LNCaP clone FGC (cell line): ENCODE measurements at regions not wholly inside any gene's neighbourhood (a gene's known extent, or its start where the extent isn't known, plus 50 kb on each side); places are given as distances from the start of the nearest gene placed in this dataset.

Experiments
- DNase-seq: peaks from one replicate; pipeline ENCODE4 v3.0.0-alpha.2; 2011; ENCODE audit warnings: low read depth
- H3K4me3 ChIP-seq: 2 replicates; pipeline ENCODE4 v1.5.1; 2011; ENCODE audit warnings: mild to moderate bottlenecking, low read depth, low read length, control low read depth
- CTCF ChIP-seq: IDR thresholded peaks from 2 replicates; pipeline ENCODE4 v1.5.1; 2012; ENCODE audit warnings: mild to moderate bottlenecking; ENCODE audit not compliant: control insufficient read depth, insufficient read depth; ENCODE audit errors: extremely low read depth

GRCh38 chr2:188878716-188879115 lies 95.5 kb upstream of the COL3A1 start:
- no peak for TF ChIP-seq CTCF
- H3K4me3 ChIP-seq, result no peak overlapping the region
- DNase-seq, result no peak

- DNase-seq, result no peak
- no peak for TF ChIP-seq CTCF
- no peak overlapping the region for H3K4me3 ChIP-seq
These were observed 93.4 kb upstream of the COL3A1 start for GRCh38 chr2:188880740-188881139.

- no peak for TF ChIP-seq CTCF
- H3K4me3 ChIP-seq, result no peak overlapping the region
- DNase-seq, result no peak
These were observed 92.7 kb upstream of the COL3A1 start for GRCh38 chr2:188881434-188881833.

- no peak for DNase-seq
- no peak for TF ChIP-seq CTCF
- no peak overlapping the region for H3K4me3 ChIP-seq
These were observed 90.1 kb upstream of the COL3A1 start for GRCh38 chr2:188884046-188884445.

GRCh38 chr2:188884517-188884916 lies 89.7 kb upstream of the COL3A1 start:
- no peak overlapping the region for H3K4me3 ChIP-seq
- no peak for DNase-seq
- TF ChIP-seq CTCF, result no peak

- no peak for DNase-seq
- no peak overlapping the region for H3K4me3 ChIP-seq
- TF ChIP-seq CTCF, result no peak
These were observed 85.0 kb upstream of the COL3A1 start for GRCh38 chr2:188889187-188889586.

GRCh38 chr2:188890755-188891154 lies 83.4 kb upstream of the COL3A1 start:
- TF ChIP-seq CTCF, result no peak
- H3K4me3 ChIP-seq, result no peak overlapping the region
- DNase-seq, result no peak
